GM12875 (cell line): ENCODE measurements at regions not wholly inside any gene's neighbourhood (a gene's known extent, or its start where the extent isn't known, plus 50 kb on each side); places are given as distances from the start of the nearest gene placed in this dataset.

Experiments used
- H3K4me3 ChIP-seq: one replicate; pipeline ENCODE4 v1.5.1; 2011; ENCODE audit warnings: low read depth, low read length, control low read depth
- TF ChIP-seq, protein P1 (sequence below): IDR thresholded peaks from 2 replicates; pipeline ENCODE4 v1.5.1; 2011; ENCODE audit warnings: low read depth, mild to moderate bottlenecking, control low read depth, inconsistent platforms, low read length, moderate library complexity, borderline replicate concordance; ENCODE audit not compliant: insufficient read depth

DNA sequence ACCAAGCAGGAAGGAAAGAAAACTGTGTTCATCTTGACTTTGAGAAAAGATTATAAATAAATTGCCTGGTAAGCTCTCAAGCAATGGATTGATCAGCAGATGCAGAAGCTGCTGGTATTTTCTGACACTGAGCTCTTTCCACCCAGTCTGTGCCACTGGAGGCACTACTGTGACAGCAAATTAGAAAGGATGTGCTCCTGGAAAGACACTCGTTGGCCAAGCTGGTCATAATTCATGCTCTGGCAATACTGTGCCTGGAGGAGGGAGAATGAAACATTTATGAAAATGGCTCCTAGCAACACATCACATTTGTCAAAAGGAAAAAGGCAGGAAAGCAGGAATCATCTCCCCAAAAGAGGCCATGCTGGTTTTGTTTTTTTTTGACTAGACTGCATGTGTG lies 84.2 kb downstream of the CAVIN4 start:
- H3K4me3 ChIP-seq = no peak overlapping the region
- TF ChIP-seq, protein P1, sequence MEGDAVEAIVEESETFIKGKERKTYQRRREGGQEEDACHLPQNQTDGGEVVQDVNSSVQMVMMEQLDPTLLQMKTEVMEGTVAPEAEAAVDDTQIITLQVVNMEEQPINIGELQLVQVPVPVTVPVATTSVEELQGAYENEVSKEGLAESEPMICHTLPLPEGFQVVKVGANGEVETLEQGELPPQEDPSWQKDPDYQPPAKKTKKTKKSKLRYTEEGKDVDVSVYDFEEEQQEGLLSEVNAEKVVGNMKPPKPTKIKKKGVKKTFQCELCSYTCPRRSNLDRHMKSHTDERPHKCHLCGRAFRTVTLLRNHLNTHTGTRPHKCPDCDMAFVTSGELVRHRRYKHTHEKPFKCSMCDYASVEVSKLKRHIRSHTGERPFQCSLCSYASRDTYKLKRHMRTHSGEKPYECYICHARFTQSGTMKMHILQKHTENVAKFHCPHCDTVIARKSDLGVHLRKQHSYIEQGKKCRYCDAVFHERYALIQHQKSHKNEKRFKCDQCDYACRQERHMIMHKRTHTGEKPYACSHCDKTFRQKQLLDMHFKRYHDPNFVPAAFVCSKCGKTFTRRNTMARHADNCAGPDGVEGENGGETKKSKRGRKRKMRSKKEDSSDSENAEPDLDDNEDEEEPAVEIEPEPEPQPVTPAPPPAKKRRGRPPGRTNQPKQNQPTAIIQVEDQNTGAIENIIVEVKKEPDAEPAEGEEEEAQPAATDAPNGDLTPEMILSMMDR = no peak

DNA sequence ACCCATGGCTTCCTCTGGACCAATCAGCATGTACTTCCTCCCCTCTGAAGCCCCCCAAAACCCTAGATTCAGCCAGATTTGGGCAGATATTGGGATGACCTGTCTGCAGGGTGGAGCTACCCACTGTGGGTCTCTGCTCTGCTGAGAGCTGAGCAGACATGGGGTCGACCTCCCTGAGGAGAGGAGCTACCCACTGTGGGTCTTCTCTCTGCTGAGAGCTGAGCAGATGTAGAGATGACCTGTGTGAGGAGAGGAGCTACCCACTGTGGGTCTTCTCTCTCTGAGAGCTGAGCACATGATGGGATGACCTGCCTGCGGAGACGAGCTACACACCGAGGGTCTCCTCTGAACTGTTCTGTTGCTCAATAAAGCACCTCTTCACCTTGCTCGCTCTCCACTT lies 89.6 kb downstream of the CAVIN4 start:
- H3K4me3 ChIP-seq = no peak overlapping the region
- TF ChIP-seq, protein P1 = no peak

DNA sequence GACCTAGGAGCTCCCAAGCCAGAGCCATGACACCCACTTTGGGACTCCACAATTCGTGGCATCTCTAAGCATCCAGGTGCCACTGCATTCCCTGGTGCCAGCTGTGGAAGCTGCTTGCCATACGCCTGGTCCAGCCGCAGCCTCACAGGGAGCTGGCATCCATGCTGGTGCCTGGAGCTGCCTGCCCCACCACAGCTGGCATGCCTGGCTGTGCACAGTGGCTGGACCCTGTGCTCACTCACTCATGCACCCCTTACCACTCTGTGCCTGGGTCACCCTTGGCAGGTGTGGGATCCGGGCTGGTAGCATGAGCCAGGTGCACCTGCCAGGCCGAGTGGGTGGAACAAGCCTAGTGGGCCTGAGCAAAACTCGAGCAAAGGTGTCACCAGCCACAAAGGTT lies 90.1 kb downstream of the CAVIN4 start:
- TF ChIP-seq, protein P1 = no peak
- no peak overlapping the region for H3K4me3 ChIP-seq

DNA sequence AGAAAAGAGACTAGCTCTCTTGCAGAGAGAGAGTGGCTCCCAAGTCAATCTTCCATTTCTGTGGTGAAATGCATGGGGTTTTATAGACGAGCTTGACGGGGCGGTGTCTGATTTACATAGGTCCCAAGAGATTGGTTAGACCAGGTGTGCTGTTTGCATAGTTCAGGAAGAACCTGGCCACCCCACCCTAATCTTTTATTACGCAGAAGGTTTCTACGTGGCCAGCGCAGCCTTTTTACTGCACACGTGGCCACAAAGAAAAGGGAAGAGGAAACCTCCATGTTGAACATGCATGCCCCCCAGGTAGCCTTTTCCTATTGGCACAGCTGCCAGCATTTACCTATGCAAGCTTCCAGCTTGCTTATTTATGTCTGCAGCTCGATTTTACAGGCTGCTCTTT lies 92.1 kb downstream of the CAVIN4 start:
- TF ChIP-seq, protein P1 = no peak
- no peak overlapping the region for H3K4me3 ChIP-seq

DNA sequence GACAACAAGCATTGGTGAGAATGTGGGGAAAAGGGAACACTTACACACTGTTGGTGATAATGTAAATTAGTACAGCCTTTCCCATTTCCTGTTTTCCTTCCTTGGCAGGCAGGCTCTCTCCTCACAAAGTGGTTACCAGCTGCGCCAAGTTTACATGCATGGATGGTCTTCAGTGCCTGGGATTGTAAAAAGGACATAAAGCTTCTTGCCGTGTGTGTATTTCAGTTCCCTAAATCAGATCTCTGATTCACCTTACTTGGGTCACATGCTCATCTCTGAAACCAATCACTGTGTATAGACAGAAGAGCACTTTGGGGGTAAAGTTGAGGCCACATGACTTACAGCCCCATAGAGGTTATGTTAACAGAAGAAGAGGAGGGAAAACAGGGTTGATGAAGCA lies 92.8 kb downstream of the CAVIN4 start:
- TF ChIP-seq, protein P1 = no peak
- H3K4me3 ChIP-seq = no peak overlapping the region

DNA sequence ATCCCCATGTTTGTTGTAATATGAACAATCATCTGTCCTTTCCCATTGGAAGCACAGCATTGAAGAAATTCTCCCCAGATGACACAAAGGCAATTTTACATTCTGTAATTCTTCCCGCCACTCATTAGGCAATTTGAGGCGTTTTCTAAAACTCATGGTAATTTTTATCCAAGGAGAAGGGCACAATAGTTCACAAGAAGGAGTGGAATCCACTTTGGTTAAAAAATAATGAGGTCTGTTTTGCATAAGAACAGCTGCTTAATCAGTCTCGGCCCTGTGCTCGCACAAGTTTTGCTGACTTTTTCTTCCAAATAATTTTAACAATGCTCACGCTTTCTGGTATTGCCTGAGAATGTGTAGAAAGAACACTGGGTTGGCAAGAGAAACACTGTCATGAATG lies 94.0 kb downstream of the CAVIN4 start:
- TF ChIP-seq, protein P1 = no peak
- no peak overlapping the region for H3K4me3 ChIP-seq

DNA sequence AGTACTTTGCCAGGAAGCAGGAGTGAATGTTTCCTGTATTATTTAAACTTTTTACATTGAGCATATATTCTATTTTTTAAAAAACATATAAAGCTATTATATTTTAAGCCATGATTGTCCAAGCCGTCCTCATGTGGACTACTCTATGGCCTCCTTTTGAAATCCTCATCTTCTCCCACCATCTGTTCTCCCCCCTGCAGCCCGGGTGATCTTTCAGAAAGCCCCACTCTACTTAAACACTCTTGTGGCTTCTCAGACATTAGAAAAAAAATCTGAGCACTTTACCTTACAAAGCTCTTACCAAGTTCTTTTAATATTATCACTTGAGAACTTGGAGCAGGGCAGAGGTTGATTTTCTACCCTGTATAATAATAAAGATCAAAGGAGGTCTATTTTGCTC lies 95.4 kb downstream of the CAVIN4 start:
- TF ChIP-seq, protein P1 = no peak
- H3K4me3 ChIP-seq = no peak overlapping the region
